ENCODE measurements at regions not wholly inside any gene's neighbourhood (a gene's known extent, or its start where the extent isn't known, plus 50 kb on each side); places are given as distances from the start of the nearest gene placed in this dataset.

DNA sequence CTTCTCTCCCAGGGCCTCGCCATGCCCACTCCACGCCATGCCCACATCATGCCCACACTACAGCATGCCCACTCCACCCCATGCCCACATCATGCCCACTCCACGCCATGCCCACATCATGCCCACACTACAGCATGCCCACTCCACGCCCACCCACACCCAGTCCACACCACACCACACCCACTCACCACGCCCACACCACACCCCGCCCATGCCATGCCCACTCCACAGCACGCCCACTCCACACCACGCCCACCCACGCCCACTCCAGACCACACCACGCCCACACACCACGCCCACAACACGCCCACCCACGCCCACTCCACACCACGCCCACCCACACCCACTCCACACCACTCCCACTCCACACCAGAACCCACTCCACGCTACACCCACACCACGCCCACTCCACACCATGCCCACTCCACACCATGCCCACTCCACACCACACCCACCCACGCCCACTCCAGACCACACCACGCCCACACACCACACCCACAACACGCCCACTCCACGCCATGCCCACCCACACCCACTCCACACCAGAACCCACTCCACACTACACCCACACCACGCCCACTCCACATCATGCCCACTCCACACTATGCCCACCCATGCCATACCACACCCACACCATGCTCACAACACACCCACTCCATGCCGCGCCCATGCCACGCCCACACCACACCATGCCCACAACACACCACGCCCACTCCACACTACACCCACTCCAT lies 88.6 kb downstream of the ERMARD start:
- no peaks in the 10 kb centered on the region for H3K27me3 ChIP-seq (ENCODE audit: insufficient read depth, low read length)
- H2BK120ac ChIP-seq (ENCODE audit: insufficient read depth, low read length, poor library complexity), result no peak overlapping the region
- no peak overlapping the region for H2BK12ac ChIP-seq (ENCODE audit: low read length)
- no peak overlapping the region for H4K91ac ChIP-seq (ENCODE audit: low read depth, low read length)
- no peak for DNase-seq
- H3K4me2 ChIP-seq (ENCODE audit: low read length), result no peak overlapping the region
- H3K4me1 ChIP-seq (ENCODE audit: control insufficient read depth in 1 of 2, insufficient read depth in 2 of 2, low read length in 2 of 2), result no peaks in the 10 kb centered on the region
- WGBS (ENCODE audit: extremely low coverage, insufficient coverage, insufficient read length), result no CpG with 5 or more reads among the region's 25 CpGs
- no peak overlapping the region for H3K9ac ChIP-seq (ENCODE audit: low read length)
- peaks cover 10% of the 10 kb centered on the region for H3K9me3 ChIP-seq (ENCODE audit: insufficient read depth, low read depth, low read length)
- H4K8ac ChIP-seq (ENCODE audit: low read depth, low read length), result no peak overlapping the region
- H2BK5ac ChIP-seq (ENCODE audit: low read depth, low read length, poor library complexity), result no peak overlapping the region
- no peak overlapping the region for H2AK5ac ChIP-seq (ENCODE audit: low read length)
- no peak overlapping the region for H3K27ac ChIP-seq (ENCODE audit: low read depth, low read length)
- H3K79me2 ChIP-seq (ENCODE audit: control insufficient read depth, insufficient read depth, low read length, poor library complexity), result no peaks in the 10 kb centered on the region
- H3K36me3 ChIP-seq (ENCODE audit: control insufficient read depth in 1 of 2, insufficient read depth in 2 of 2, low read length in 2 of 2), result no peaks in the 10 kb centered on the region
- H3K4me3 ChIP-seq (ENCODE audit: low read depth, low read length), result peak overlapping the region; percentile 18
- H3K23ac ChIP-seq (ENCODE audit: low read length), result no peak overlapping the region
- no peak overlapping the region for H3K18ac ChIP-seq (ENCODE audit: low read length)
- no peak overlapping the region for H4K12ac ChIP-seq (ENCODE audit: low read depth, low read length)
- H3K14ac ChIP-seq (ENCODE audit: low read length), result no peak overlapping the region
- H2AFZ ChIP-seq (ENCODE audit: insufficient read depth, low read length, poor library complexity), result no peak overlapping the region
- H3K79me1 ChIP-seq (ENCODE audit: low read length), result no peaks in the 10 kb centered on the region
- no peak overlapping the region for H3K4ac ChIP-seq (ENCODE audit: low read depth, low read length)

DNA sequence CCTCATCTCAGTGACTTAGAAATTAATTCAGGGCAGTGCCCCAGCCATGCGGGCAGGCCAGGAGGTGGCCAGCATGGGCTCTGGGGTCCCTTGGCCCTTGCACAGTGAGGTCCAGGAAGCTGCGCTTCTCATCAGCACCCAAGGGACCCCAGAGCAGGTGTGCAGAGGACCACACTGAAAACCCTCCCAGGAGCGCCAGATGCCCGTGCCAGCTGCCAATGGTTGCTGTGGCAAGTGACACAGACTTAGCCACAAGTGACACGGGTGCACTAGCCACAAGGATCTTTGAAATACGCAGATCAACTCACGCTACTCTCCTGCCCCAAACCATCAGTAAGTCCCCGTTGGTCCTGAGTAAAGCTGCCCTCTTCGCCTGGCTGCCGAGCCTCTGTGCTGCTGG lies 88.1 kb downstream of the ERMARD start:
- Histone ChIP-seq H2AK5ac (ENCODE audit: low read length) (no peak overlapping the region), H3K14ac (ENCODE audit: low read length) (no peak overlapping the region), H3K27me3 (ENCODE audit: insufficient read depth, low read length) (no peaks in the 10 kb centered on the region), H3K4me2 (ENCODE audit: low read length) (no peak overlapping the region), H4K12ac (ENCODE audit: low read depth, low read length) (no peak overlapping the region), H2AFZ (ENCODE audit: insufficient read depth, low read length, poor library complexity) (no peak overlapping the region), H2BK5ac (ENCODE audit: low read depth, low read length, poor library complexity) (no peak overlapping the region), H3K4me3 (ENCODE audit: low read depth, low read length) (no peak overlapping the region), H3K23ac (ENCODE audit: low read length) (no peak overlapping the region), H3K36me3 (ENCODE audit: control insufficient read depth in 1 of 2, insufficient read depth in 2 of 2, low read length in 2 of 2) (no peaks in the 10 kb centered on the region), H4K8ac (ENCODE audit: low read depth, low read length) (no peak overlapping the region), H2BK120ac (ENCODE audit: insufficient read depth, low read length, poor library complexity) (no peak overlapping the region), H4K91ac (ENCODE audit: low read depth, low read length) (no peak overlapping the region), H3K9me3 (ENCODE audit: insufficient read depth, low read depth, low read length) (peaks cover 10% of the 10 kb centered on the region), H3K79me1 (ENCODE audit: low read length) (no peaks in the 10 kb centered on the region), H3K79me2 (ENCODE audit: control insufficient read depth, insufficient read depth, low read length, poor library complexity) (no peaks in the 10 kb centered on the region), H3K18ac (ENCODE audit: low read length) (no peak overlapping the region), H3K4me1 (ENCODE audit: control insufficient read depth in 1 of 2, insufficient read depth in 2 of 2, low read length in 2 of 2) (no peaks in the 10 kb centered on the region), H3K9ac (ENCODE audit: low read length) (no peak overlapping the region), H3K4ac (ENCODE audit: low read depth, low read length) (no peak overlapping the region), H2BK12ac (ENCODE audit: low read length) (no peak overlapping the region), H3K27ac (ENCODE audit: low read depth, low read length) (no peak overlapping the region)
- no peak for DNase-seq
- no CpG with 5 or more reads among the region's 10 CpGs for WGBS (ENCODE audit: extremely low coverage, insufficient coverage, insufficient read length)

DNA sequence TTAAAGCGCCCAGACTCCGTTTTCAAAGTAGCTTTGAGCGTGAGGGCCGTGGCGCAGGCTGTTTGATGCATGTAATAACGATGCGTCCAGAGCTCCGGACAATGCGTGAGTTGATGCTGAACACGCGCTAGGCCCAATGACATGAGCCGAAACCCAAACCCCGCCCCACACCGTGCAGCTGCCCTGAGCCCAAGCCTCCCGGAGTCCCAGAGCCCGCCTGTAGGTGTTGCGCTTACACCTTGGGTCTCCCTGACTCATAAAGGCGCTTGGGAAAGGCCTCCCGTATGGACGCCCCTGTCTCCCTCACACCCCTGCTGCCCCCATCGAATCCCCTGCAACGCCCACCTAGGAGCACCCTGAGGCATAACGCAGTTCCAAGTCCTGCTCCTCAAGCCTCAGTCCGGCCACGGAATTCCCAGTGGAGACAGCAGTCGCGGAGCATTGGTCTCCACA lies 87.6 kb downstream of the ERMARD start:
- H3K9me3 ChIP-seq (ENCODE audit: insufficient read depth, low read depth, low read length), result peaks cover 10% of the 10 kb centered on the region
- no peak overlapping the region for H3K27ac ChIP-seq (ENCODE audit: low read depth, low read length)
- H3K4me1 ChIP-seq (ENCODE audit: control insufficient read depth in 1 of 2, insufficient read depth in 2 of 2, low read length in 2 of 2), result no peaks in the 10 kb centered on the region
- no peak overlapping the region for H2BK12ac ChIP-seq (ENCODE audit: low read length)
- H4K8ac ChIP-seq (ENCODE audit: low read depth, low read length), result no peak overlapping the region
- H2BK5ac ChIP-seq (ENCODE audit: low read depth, low read length, poor library complexity), result no peak overlapping the region
- no peaks in the 10 kb centered on the region for H3K27me3 ChIP-seq (ENCODE audit: insufficient read depth, low read length)
- DNase-seq, result peak; percentile 10 to 30
- no peaks in the 10 kb centered on the region for H3K79me2 ChIP-seq (ENCODE audit: control insufficient read depth, insufficient read depth, low read length, poor library complexity)
- H3K4ac ChIP-seq (ENCODE audit: low read depth, low read length), result no peak overlapping the region
- H3K4me3 ChIP-seq (ENCODE audit: low read depth, low read length), result no peak overlapping the region
- no peaks in the 10 kb centered on the region for H3K36me3 ChIP-seq (ENCODE audit: control insufficient read depth in 1 of 2, insufficient read depth in 2 of 2, low read length in 2 of 2)
- no peak overlapping the region for H3K9ac ChIP-seq (ENCODE audit: low read length)
- no peak overlapping the region for H2AFZ ChIP-seq (ENCODE audit: insufficient read depth, low read length, poor library complexity)
- no peaks in the 10 kb centered on the region for H3K79me1 ChIP-seq (ENCODE audit: low read length)
- H3K14ac ChIP-seq (ENCODE audit: low read length), result no peak overlapping the region
- no peak overlapping the region for H4K12ac ChIP-seq (ENCODE audit: low read depth, low read length)
- no peak overlapping the region for H3K23ac ChIP-seq (ENCODE audit: low read length)
- H3K18ac ChIP-seq (ENCODE audit: low read length), result no peak overlapping the region
- no peak overlapping the region for H4K91ac ChIP-seq (ENCODE audit: low read depth, low read length)
- H3K4me2 ChIP-seq (ENCODE audit: low read length), result no peak overlapping the region
- no peak overlapping the region for H2BK120ac ChIP-seq (ENCODE audit: insufficient read depth, low read length, poor library complexity)
- no CpG with 5 or more reads among the region's 27 CpGs for WGBS (ENCODE audit: extremely low coverage, insufficient coverage, insufficient read length)
- H2AK5ac ChIP-seq (ENCODE audit: low read length), result no peak overlapping the region

DNA sequence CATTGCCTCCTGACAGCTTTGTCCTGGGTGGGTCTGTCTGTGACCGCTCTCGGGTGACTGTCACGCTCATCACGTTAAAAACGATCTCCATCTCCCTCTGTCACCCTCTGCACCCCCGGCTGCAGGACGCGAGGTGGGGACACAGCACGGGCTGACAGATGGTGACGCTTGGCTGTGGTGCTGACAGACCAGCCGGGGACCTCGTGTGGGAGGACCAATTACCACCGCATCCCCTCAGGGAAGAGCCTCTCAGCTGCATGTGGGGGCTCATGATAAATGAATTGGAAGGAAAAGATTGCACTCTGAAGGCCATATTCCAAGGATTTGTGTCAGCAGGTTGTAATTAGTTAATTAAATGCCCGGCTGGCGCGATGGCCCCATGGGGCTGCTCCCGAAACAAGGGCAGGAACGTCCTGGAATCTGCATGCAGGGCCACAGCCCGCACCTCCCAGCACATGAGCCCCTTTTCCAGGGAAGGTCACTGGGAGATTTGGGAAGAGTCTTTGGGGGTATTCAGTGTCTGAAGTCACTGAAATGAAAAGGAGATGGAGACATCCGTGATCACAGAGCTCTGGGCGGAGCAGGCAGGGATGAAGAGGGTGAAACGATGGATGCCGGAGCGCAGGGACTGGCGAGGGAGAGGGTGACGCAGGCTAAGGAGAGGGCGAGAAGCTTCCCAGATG lies 87.1 kb downstream of the ERMARD start:
- no peaks in the 10 kb centered on the region for H3K79me2 ChIP-seq (ENCODE audit: control insufficient read depth, insufficient read depth, low read length, poor library complexity)
- no peaks in the 10 kb centered on the region for H3K27me3 ChIP-seq (ENCODE audit: insufficient read depth, low read length)
- H3K4me2 ChIP-seq (ENCODE audit: low read length), result no peak overlapping the region
- no peak overlapping the region for H4K12ac ChIP-seq (ENCODE audit: low read depth, low read length)
- no peak overlapping the region for H3K18ac ChIP-seq (ENCODE audit: low read length)
- no peak overlapping the region for H4K8ac ChIP-seq (ENCODE audit: low read depth, low read length)
- no peak overlapping the region for H3K4ac ChIP-seq (ENCODE audit: low read depth, low read length)
- H3K36me3 ChIP-seq (ENCODE audit: control insufficient read depth in 1 of 2, insufficient read depth in 2 of 2, low read length in 2 of 2), result no peaks in the 10 kb centered on the region
- no peak overlapping the region for H3K27ac ChIP-seq (ENCODE audit: low read depth, low read length)
- no peak overlapping the region for H2AK5ac ChIP-seq (ENCODE audit: low read length)
- no peak overlapping the region for H4K91ac ChIP-seq (ENCODE audit: low read depth, low read length)
- H3K4me1 ChIP-seq (ENCODE audit: control insufficient read depth in 1 of 2, insufficient read depth in 2 of 2, low read length in 2 of 2), result no peaks in the 10 kb centered on the region
- H3K4me3 ChIP-seq (ENCODE audit: low read depth, low read length), result no peak overlapping the region
- no CpG with 5 or more reads among the region's 27 CpGs for WGBS (ENCODE audit: extremely low coverage, insufficient coverage, insufficient read length)
- H3K23ac ChIP-seq (ENCODE audit: low read length), result no peak overlapping the region
- no peak overlapping the region for H2BK12ac ChIP-seq (ENCODE audit: low read length)
- no peaks in the 10 kb centered on the region for H3K79me1 ChIP-seq (ENCODE audit: low read length)
- no peak for DNase-seq
- H2BK5ac ChIP-seq (ENCODE audit: low read depth, low read length, poor library complexity), result no peak overlapping the region
- no peak overlapping the region for H3K9ac ChIP-seq (ENCODE audit: low read length)
- no peak overlapping the region for H2AFZ ChIP-seq (ENCODE audit: insufficient read depth, low read length, poor library complexity)
- H3K9me3 ChIP-seq (ENCODE audit: insufficient read depth, low read depth, low read length), result peaks cover 10% of the 10 kb centered on the region
- no peak overlapping the region for H3K14ac ChIP-seq (ENCODE audit: low read length)
- no peak overlapping the region for H2BK120ac ChIP-seq (ENCODE audit: insufficient read depth, low read length, poor library complexity)

Measured in trophoblast cell (in vitro differentiated cells and primary cell).